Astrocyte of the hippocampus (primary cell): ENCODE measurements at regions not wholly inside any gene's neighbourhood (a gene's known extent, or its start where the extent isn't known, plus 50 kb on each side); places are given as distances from the start of the nearest gene placed in this dataset.

Experiments used
- DNase-seq: peaks from one replicate; pipeline ENCODE4 v3.0.0; 2011; ENCODE audit warnings: low read depth, low spot score

GRCh38 chr10:133035952-133036351 is 51.8 kb upstream of the ADGRA1 start:
- DNase-seq = no peak

GRCh38 chr10:133034762-133035161 is 53.0 kb upstream of the ADGRA1 start:
- DNase-seq = no peak

DNA sequence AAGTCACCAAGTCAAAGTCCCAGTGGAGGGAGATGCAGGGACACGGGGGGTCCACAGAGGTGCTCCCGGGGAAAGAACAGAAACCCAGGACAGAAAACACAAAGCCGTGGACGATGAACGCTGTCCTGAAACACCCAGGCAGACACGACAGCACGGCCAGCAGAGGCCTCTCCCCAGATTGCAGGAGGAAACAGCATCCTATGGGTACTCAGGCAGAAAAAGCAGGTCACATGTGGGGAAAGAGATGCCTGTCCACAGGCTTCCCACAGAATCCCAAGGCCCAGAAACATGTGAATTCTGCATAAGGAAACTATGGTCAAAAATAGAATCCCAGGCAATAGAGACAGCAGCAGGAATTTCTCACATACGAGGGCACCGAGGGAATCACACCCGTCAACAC is 53.6 kb upstream of the ADGRA1 start:
- no peak for DNase-seq

DNA sequence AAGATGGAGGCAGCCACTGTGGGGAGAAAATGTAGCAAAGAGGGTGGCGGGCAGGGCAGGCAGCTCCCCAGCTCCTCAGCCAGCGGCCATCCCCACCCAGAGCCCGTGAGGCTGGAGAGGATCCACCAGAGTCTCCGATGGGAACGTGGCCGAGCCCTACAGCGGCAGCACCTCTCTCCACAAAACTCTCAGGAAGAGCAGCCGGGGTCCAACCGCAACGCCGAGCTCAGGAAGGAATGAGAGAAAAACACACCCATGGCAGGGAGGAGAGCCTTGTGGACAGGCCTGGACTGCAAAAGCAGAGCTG is 54.0 kb upstream of the ADGRA1 start:
- no peak for DNase-seq

- no peak for DNase-seq
Observed at GRCh38 chr10:133032976-133033741, 54.6 kb upstream of the ADGRA1 start.

- DNase-seq = no peak
Observed at GRCh38 chr10:133032231-133032630, 55.5 kb upstream of the ADGRA1 start.

- no peak for DNase-seq
Observed at GRCh38 chr10:133031541-133032125, 56.1 kb upstream of the ADGRA1 start.

GRCh38 chr10:133030781-133031180 is 56.9 kb upstream of the ADGRA1 start:
- no peak for DNase-seq

DNA sequence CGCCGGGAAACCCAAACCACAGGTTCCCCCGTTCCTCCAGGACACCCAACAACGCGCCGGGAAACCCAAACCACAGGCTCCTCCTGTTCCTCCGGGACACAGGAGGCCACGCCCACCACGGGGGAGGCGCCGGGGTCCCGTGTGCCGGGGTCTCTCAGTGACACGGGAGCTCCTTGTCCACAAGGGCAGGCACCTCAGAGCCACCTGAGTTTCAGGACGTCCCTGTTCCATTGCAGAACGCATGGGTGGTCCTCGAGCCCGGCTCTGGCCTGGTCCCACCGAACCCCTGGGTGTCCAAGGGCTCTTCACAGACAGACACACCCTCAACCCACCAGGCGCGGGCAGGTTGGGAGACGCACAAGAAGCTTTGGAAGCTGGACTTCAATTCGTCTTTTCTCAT is 57.6 kb upstream of the ADGRA1 start:
- DNase-seq = no peak

DNA sequence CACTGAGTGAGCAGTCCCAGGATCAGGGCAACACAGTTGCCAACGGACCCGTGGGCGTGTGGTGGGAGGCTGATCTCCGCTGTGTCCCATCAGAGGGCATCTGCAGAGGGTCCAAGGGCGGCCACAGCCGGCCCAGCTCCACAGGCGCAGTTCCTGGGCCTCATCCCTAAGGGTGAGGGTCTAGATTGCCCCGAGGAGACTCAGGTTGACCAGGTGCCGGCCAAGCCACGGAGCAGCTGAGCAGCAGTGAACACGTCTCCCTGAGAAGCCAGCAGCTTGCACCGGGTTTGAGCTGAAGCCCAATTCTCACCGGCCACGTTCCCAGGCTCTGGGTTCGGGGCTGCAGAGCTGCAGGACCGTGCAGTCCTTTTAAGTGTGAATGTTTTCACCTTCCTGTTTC is 58.8 kb upstream of the ADGRA1 start:
- no peak for DNase-seq

GRCh38 chr10:133028158-133028557 is 59.6 kb upstream of the ADGRA1 start:
- no peak for DNase-seq

DNA sequence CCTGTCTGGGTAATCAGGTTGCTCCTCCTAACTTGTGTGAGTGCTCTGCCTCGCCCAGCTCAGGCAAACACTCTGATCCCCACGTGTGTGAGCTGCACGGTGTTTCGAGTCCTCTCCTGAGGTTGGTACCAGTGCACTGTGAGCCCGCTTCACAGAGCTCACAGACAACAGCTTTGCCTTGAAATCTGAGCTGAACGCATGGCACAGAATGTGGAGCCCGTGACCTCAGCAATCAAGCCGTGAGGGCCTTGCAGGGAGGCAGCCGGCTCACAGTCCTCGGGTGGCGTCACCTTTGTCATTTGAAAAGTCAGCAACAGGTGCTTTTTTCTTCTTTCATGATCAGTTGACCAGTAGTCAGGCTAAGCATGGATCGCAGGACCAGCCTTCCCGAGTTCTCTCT is 60.2 kb upstream of the ADGRA1 start:
- DNase-seq = no peak

DNA sequence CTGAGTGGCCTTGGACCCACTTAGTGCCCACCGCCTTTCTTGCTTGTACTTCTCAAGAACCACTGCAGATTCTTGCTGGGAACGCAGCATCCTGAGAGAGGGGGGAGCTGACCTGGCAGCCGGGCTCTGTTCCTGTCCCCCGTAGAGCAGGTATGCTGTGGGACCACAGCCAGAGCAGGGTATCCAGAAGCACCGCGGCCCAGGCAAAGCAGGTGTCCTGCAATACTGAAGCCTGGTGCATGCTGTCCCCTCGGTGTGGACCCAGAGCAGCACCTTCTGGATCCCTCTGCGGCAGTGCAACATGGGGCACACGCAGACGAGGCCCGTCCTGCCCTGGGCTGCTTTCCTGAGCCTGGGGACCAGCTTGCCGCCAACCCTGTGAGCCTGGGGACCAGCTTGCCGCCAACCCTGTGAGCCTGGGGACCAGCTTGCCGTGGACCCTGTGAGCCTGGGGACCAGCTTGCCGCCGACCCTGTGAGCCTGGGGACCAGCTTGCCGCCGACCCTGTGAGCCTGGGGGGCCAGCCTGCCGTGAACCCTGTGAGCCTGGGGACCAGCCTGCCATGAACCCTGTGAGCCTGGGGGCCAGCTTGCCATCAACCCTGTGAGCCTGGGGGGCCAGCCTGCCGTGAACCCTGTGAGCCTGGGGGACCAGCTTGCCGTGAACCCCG is 60.9 kb upstream of the ADGRA1 start:
- no peak for DNase-seq

- no peak for DNase-seq
Observed at GRCh38 chr10:133026171-133026570, 61.6 kb upstream of the ADGRA1 start.

DNA sequence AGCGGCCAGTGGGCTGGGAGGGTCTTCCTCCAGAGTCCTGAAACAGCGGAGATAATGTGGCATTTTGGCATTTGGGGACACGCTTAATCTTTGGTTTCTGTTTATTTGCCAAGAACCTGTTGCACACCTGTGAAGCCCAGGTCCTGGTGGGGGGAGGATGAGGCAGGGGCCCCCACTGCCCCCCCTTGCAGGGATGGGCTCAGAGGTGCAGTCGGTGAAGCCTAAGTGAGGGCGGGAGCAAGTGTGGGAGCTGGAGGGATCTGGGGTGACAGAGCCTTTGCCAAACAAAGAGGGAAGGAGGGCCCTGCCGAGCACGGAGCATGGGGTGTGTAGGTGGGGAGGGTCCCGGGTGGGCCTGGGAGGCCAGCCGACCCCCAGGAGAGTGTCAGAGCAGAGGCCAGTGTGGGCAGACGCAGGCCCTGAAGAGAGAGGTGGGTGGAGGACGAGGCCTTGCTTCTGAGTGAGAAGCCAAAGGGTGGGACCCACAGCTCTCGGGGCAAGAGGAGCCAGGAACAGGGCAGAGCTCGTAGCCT is 62.1 kb upstream of the ADGRA1 start:
- no peak for DNase-seq

- DNase-seq = no peak
Observed at GRCh38 chr10:133024704-133025557, 62.8 kb upstream of the ADGRA1 start.

DNA sequence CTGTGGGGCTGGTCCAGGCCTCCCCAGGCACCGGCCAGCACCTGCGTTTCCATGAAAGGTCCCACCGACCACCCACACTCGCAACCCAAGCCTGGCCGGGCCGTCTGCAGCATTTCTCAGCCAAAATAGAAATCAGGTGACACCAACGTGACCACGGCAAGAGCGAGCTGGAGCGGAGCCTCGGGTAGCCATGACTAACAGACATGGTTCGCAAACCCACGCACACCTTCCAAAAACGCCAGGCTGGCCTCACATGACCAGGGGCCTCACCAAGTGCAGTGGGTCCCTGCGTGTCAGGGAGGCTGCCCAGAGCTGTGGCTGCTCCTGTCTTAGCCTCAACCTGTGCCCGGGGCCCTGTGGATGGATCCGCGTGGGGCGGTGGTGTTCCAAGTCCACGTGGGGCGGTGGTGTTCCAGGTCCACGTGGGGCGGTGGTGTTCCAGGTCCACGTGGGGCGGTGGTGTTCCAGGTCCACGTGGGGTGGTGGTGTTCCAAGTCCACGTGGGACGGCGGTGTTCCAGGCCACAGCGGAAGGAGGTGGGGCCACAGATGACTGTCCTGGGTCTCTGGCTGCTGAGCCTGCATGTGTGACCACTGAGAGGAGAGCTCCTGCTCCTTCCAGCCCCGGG is 64.4 kb upstream of the ADGRA1 start:
- no peak for DNase-seq

GRCh38 chr10:133022776-133023100 is 65.0 kb upstream of the ADGRA1 start:
- DNase-seq = no peak

DNA sequence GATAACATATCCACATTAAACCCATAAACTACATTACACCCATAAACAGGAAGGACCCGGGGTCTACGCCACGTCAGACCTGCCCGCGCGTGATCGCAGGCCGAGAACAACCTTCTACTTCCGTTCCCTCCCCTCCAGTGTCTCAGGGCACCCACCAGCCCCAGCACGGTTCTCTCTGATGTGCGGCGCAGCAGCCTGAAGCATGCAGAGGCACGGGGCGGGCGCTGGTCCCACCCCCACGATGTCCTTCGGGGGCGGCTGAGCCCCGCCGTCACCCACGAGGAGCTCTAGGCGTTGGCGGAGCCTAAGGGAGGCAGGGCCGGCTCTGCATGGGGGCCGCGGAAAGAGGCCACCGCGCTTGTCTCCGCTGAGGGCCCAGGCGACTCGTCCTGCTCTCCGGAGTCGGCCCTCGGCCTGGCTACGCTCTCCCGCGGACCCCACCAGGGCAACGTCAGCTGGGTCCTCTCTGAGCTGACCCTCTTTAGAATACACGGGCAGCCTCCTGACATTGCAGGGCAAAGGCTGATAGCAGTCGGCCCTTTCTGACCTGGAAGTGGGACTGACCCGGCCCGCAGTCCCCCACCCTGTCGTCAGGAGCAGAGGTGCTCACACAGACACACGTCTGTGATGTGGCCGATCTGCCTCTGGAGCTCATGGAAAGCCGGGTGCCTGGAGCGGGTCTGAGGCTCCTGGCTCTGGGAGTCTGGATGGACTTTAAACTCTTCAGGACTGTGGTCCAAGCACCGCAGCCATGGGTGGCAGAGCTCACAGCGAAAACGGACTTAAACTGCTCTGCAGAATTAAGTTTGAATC is 65.6 kb upstream of the ADGRA1 start:
- DNase-seq = no peak

- no peak for DNase-seq
Observed at GRCh38 chr10:133021116-133021962, 66.4 kb upstream of the ADGRA1 start.
